Testis (tissue), 2 donors: ENCODE measurements at regions not wholly inside any gene's neighbourhood (a gene's known extent, or its start where the extent isn't known, plus 50 kb on each side); places are given as distances from the start of the nearest gene placed in this dataset.

Source experiments
- DNase-seq: peaks from one replicate; pipeline ENCODE4 v3.0.0-alpha.2; 2019
- H3K27ac ChIP-seq, 2 donors: fragments of 200-600 bp; sonication (generic); one replicate each; pipeline ENCODE4 v1.5.1; 2019
- H3K27me3 ChIP-seq: fragments of 200-600 bp; sonication (generic); one replicate; pipeline ENCODE4 v1.5.1; 2019
- H3K36me3 ChIP-seq: fragments of 200-600 bp; sonication (generic); one replicate; pipeline ENCODE4 v1.5.1; 2017; ENCODE audit warnings: low read depth; ENCODE audit errors: missing control alignments
- H3K4me1 ChIP-seq: fragments of 200-600 bp; sonication (generic); one replicate; pipeline ENCODE4 v1.5.1; 2019
- H3K4me3 ChIP-seq, 2 donors: fragments of 200-600 bp; sonication (generic); one replicate each; pipeline ENCODE4 v1.5.1; 2017 to 2019
- H3K9me3 ChIP-seq: fragments of 200-600 bp; sonication (generic); one replicate; pipeline ENCODE4 v1.5.1; 2017
- CTCF ChIP-seq, 3 experiments: fragments of 450-650 bp in 2 of 3; fragments of 200-600 bp in 1 of 3; sonication (generic) in 1 of 3; IDR thresholded peaks; one replicate each; pipeline ENCODE4 v1.5.1; 2016 to 2019; ENCODE audit warnings: antibody characterized with exemption in 3 of 3, mild to moderate bottlenecking in 2 of 3, moderate library complexity in 1 of 3
- POLR2A ChIP-seq: fragments of 450-650 bp; IDR thresholded peaks from one replicate; pipeline ENCODE4 v1.6.1; 2017; ENCODE audit warnings: antibody characterized with exemption, mild to moderate bottlenecking, moderate library complexity
- WGBS, 2 donors: methylation state at CpG; one replicate each; pipeline ENCODE4 v1.1.5; 2018; 5-methylcytosine and 5-hydroxymethylcytosine counted together
- intact Hi-C: fragments of 100-400 bp; cut with DNase I; formaldehyde crosslinking; loops from one replicate; pipeline ENCODE4 v1.15.1; 2023; ENCODE audit warnings: low total_unique reads

- Histone ChIP-seq H3K36me3 (no peaks in the 10 kb centered on the region), H3K4me3 (no peak overlapping the region), H3K9me3 (no peaks in the 10 kb centered on the region), H3K4me1 (no peaks in the 10 kb centered on the region), H3K27me3 (no peaks in the 10 kb centered on the region), H3K27ac (no peak overlapping the region)
- TF ChIP-seq CTCF (IDR thresholded peaks at IDR 0.05) (no peak), POLR2A (no peak)
- intact Hi-C loops: no loop called here
- WGBS, 2 donors: 91 to 94% methylated on average over 1 of the region's 1 CpG
- DNase-seq: no peak
Observed at GRCh38 chr6:153862927-153863326, 176.1 kb upstream of the OPRM1 start.

- Histone ChIP-seq H3K4me1 (no peaks in the 10 kb centered on the region), H3K4me3 (no peak overlapping the region), H3K27ac (no peak overlapping the region), H3K9me3 (no peaks in the 10 kb centered on the region), H3K36me3 (no peaks in the 10 kb centered on the region), H3K27me3 (no peaks in the 10 kb centered on the region)
- intact Hi-C loops: no loop called here
- DNase-seq: no peak
- TF ChIP-seq POLR2A (no peak), CTCF (IDR thresholded peaks at IDR 0.05) (no peak)
Observed at GRCh38 chr6:153862139-153862538, 176.9 kb upstream of the OPRM1 start.

GRCh38 chr6:153858529-153858928, 180.5 kb upstream of the OPRM1 start:
- no peak overlapping the region for H3K27ac ChIP-seq
- TF ChIP-seq CTCF (IDR thresholded peaks at IDR 0.05): no peak
- no peak for TF ChIP-seq POLR2A
- no peaks in the 10 kb centered on the region for H3K9me3 ChIP-seq
- H3K36me3 ChIP-seq: no peaks in the 10 kb centered on the region
- no peaks in the 10 kb centered on the region for H3K4me1 ChIP-seq
- H3K27me3 ChIP-seq: no peaks in the 10 kb centered on the region
- intact Hi-C loops: no loop called here
- WGBS, 2 donors: 51 to 53% methylated on average over 5 of the region's 5 CpGs
- no peak overlapping the region for H3K4me3 ChIP-seq
- DNase-seq: no peak

- intact Hi-C loops: no loop called here
- WGBS, 2 donors: 73% methylated on average over 12 of the region's 24 CpGs; no CpG with 5 or more reads in 1 of the 2 donors
Observed at GRCh38 chr6:153856929-153857376, 182.1 kb upstream of the OPRM1 start.

More at GRCh38 chr6:153856929-153857376, 182.1 kb upstream of the OPRM1 start:
- Histone ChIP-seq H3K4me3 (peak overlapping the region; percentile 21 to 56), H3K27me3 (no peaks in the 10 kb centered on the region), H3K9me3 (no peaks in the 10 kb centered on the region), H3K4me1 (no peaks in the 10 kb centered on the region), H3K27ac (no peak overlapping the region), H3K36me3 (no peaks in the 10 kb centered on the region)
- TF ChIP-seq POLR2A: no peak
- no peak for TF ChIP-seq CTCF (IDR thresholded peaks at IDR 0.05)
- no peak for DNase-seq
